Glomerular endothelial cell (primary cell): ENCODE measurements at regions not wholly inside any gene's neighbourhood (a gene's known extent, or its start where the extent isn't known, plus 50 kb on each side); places are given as distances from the start of the nearest gene placed in this dataset.

Experiments used
- DNase-seq: peaks from one replicate; pipeline ENCODE4 v3.0.0-alpha.2; 2011; ENCODE audit warnings: low read depth, low spot score; ENCODE audit errors: extremely low read depth

DNA sequence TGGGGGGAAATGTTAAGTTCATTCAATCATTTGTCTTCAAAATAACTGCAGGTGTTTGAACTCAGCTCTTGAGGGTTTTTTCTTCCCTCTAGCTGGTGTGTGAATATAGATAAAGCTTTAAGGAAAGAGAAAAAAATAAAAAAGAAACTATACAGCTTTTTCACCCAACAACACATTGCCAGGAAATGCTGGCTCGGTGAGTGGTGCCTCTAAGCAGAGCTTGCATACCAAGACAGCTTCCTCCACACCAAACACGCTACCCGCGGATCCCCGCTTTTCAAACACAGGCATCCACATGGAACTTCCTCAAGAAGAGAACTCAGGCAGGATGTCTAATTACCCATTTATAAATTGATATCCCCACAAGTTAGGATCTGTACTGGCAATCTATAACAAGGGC is 69.8 kb upstream of the TANK start:
- peak; percentile 67 for DNase-seq

DNA sequence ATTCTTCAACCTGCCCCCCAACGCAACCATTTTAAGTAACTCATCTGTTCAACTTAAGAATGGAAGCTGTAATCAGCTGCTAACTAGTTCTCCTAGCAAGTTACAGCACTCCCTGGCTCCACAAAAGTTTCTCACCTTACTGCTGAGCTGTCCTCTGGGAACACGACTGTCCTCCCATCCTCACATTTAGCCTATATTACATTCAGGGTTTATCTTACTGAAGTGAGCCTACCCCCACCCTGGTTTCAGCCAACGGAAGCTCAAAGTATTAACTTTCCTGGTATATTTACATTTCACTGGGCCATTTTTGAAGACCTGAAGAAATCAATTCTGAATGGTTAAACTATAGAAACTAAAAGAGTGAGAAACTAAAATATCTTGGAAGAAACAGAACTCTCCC is 64.9 kb upstream of the TANK start:
- no peak for DNase-seq

DNA sequence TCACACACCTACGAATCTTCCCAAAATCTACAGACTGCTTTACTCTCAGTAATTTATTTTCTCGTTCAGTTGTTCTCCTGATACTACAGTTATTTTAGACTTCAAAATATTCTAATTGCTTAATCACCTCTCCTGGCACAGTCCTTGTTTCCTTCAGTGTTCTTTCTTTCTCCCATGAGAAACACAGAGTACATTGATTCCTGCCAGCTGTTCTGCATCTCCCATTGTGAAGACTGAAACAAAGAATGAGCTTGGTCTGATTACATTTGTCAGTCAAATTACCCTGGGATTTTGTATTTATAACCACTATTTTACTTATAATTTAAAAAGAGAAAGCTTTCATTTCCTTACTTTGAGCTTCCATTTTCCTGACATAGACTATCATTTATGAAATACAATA is 63.9 kb upstream of the TANK start:
- no peak for DNase-seq

DNA sequence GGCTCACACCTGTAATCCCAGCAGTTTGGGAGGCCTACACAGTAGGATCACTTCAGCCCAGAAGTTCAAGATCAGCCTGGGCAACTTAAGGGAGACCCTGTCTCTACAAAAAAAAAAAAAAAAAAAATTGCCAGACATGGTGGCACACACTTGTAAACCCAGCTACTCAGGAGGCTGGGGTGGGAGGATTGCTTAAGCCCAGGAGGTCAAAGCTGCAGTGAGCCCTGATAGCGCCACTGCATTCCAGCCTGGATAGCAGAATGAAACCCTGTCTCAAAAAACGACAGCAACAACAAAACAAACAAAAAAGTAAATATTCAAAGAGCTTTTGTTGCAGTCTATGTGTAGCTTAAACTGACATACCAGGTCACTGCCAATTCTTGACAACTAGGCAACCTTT is 63.1 kb upstream of the TANK start:
- no peak for DNase-seq

DNA sequence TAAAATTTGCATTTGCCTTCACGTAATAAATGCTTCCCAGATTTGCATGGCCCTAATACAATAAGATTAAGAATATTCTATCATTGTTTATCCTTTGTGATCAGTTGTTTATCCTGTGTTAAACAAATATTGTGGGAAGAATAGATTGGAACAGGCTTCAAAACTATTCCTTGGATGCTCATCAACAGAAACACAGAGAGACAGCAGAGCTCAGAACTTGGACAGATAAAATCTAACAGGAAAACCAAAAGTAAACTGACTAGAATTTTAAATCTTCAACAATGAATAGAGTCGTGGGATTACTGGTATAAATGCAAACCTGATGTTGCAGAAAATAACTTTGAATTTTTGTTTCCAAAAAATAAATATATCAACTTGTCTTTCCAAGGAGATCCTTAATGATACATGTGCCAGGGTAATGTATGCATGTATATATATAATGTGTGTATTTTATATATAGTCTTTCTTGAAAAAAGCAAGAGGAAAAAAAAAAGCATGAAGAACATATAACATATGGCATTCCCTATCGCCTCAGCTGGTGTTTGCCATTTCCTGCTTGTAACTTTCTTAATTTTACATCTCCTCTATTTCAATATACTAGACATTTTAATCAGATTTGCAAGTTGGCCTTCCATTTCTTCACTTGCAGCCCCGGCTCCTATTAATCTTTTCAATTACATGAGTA is 59.9 kb upstream of the TANK start:
- DNase-seq = no peak

DNA sequence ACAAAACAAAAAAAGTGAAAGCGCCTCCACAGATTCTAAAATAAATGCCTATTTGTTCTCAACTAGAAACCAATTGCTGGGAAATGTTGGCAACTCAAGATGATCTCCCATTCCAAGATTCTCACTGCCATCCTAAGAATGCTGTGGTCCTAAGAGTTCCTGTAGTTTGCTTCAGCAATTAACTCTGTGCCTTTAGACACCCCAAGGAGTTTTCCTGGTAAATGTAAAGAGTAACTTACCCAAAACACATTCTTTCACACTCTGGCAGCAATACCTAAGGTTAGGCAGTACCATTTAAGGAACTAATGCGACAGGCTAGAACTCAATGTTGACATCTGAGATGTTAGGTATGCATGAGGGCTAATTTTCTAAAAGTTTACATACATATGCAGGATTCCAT is 58.8 kb upstream of the TANK start:
- no peak for DNase-seq

DNA sequence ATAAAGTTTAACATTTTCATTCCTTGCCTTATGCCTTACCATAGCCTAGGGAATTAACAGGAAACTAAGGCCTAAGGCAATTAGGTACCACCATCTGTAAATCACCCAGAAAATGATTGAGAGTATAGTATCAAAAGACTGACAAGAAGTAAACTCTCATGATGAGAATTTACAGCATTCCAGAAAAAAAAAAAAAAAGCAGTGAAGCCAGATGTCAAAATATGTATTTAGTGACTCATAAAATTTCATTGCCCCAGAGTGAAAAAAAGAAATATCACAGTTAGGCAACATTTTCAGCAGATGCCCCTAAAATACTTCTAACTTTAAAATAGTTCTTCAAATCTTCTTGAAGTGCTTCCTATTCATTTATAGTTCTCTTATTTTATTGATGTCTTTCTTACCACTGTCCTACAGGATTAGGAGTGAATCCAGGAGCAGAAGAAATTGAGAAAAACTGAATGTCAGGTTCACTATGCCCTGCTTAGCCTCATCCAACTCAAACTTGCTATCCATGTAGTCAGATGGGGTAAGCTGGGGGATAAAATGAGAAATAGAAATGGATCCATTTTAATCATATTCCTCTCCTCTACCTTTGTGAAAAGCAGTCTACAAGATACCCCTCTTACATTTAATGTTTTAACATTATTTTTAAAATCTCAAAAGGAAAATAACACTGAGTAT is 57.3 kb upstream of the TANK start:
- no peak for DNase-seq

GRCh38 chr2:161103451-161103831 is 56.8 kb upstream of the TANK start:
- no peak for DNase-seq

- DNase-seq = no peak
Measured at GRCh38 chr2:161104054-161104553, 56.1 kb upstream of the TANK start.

- DNase-seq = no peak
Measured at GRCh38 chr2:161107265-161107664, 53.0 kb upstream of the TANK start.
